GM12878 (cell line): ENCODE measurements at regions not wholly inside any gene's neighbourhood (a gene's known extent, or its start where the extent isn't known, plus 50 kb on each side); places are given as distances from the start of the nearest gene placed in this dataset.

Source experiments
- EZH2 ChIP-seq: IDR thresholded peaks from 2 replicates; pipeline ENCODE4 v1.6.1; 2012; ENCODE audit warnings: low read depth, mild to moderate bottlenecking, control low read depth, inconsistent platforms, low read length, borderline replicate concordance; ENCODE audit not compliant: control insufficient read depth
- FOS ChIP-seq: IDR thresholded peaks from 3 replicates; pipeline ENCODE4 v1.6.1; 2011; ENCODE audit warnings: borderline replicate concordance; ENCODE audit not compliant: insufficient read length; ENCODE audit errors: extremely low read depth
- GABPA ChIP-seq: IDR thresholded peaks from 2 replicates; pipeline ENCODE4 v1.6.1; 2014; ENCODE audit warnings: antibody characterized with exemption, low read depth, mild to moderate bottlenecking, inconsistent platforms
- HDGF ChIP-seq: fragments of 450-650 bp; IDR thresholded peaks from 2 replicates; pipeline ENCODE4 v1.6.1; 2016; ENCODE audit warnings: antibody characterized with exemption
- IKZF1 ChIP-seq: fragments of 450-650 bp; conservative IDR thresholded peaks from 2 replicates; pipeline ENCODE4 v1.6.1; 2017; ENCODE audit warnings: antibody characterized with exemption, mild to moderate bottlenecking
- LARP7 ChIP-seq: fragments of 450-650 bp; IDR thresholded peaks from 2 replicates; pipeline ENCODE4 v1.6.1; 2017; ENCODE audit warnings: mild to moderate bottlenecking
- POLR2A ChIP-seq: IDR thresholded peaks from 2 replicates; pipeline ENCODE4 v1.6.1; 2011; ENCODE audit warnings: low read depth, mild to moderate bottlenecking, low read length
- SMAD1 ChIP-seq: fragments of 450-650 bp; IDR thresholded peaks from 2 replicates; pipeline ENCODE4 v1.6.1; 2018; ENCODE audit warnings: mild to moderate bottlenecking, low read depth; ENCODE audit not compliant: partially characterized antibody
- TF ChIP-seq, protein P1 (sequence below), 3 experiments: IDR thresholded peaks in 2 of 3; conservative IDR thresholded peaks in 1 of 3; 2 replicates each; pipeline ENCODE4 v1.5.1; 2011; ENCODE audit warnings: low read depth in 3 of 3, low read length in 3 of 3, mild to moderate bottlenecking in 3 of 3, control low read depth in 2 of 3, moderate library complexity in 2 of 3, inconsistent platforms in 1 of 3, mixed read lengths in 1 of 3; ENCODE audit not compliant: control insufficient read depth in 2 of 3, insufficient read depth in 1 of 3; ENCODE audit errors: extremely low read depth in 1 of 3

GRCh38 chr20:39107741-39108140 is 145.6 kb downstream of the DHX35 start:
- no peak for TF ChIP-seq EZH2
- no peak for TF ChIP-seq SMAD1
- TF ChIP-seq, protein P1, sequence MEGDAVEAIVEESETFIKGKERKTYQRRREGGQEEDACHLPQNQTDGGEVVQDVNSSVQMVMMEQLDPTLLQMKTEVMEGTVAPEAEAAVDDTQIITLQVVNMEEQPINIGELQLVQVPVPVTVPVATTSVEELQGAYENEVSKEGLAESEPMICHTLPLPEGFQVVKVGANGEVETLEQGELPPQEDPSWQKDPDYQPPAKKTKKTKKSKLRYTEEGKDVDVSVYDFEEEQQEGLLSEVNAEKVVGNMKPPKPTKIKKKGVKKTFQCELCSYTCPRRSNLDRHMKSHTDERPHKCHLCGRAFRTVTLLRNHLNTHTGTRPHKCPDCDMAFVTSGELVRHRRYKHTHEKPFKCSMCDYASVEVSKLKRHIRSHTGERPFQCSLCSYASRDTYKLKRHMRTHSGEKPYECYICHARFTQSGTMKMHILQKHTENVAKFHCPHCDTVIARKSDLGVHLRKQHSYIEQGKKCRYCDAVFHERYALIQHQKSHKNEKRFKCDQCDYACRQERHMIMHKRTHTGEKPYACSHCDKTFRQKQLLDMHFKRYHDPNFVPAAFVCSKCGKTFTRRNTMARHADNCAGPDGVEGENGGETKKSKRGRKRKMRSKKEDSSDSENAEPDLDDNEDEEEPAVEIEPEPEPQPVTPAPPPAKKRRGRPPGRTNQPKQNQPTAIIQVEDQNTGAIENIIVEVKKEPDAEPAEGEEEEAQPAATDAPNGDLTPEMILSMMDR (IDR thresholded peaks at IDR 0.05 in 2 of 3, conservative IDR thresholded peaks at IDR 0.05 in 1 of 3; ENCODE audit: control insufficient read depth in 2 of 3, extremely low read depth in 1 of 3, insufficient read depth in 1 of 3, low read depth in 3 of 3, low read length in 3 of 3), result no peak
- no peak for TF ChIP-seq IKZF1
- TF ChIP-seq HDGF, result no peak
- TF ChIP-seq FOS, result no peak
- TF ChIP-seq GABPA, result no peak
- TF ChIP-seq POLR2A, result no peak
- no peak for TF ChIP-seq LARP7
